Naive B cell (primary cell): ENCODE measurements at regions not wholly inside any gene's neighbourhood (a gene's known extent, or its start where the extent isn't known, plus 50 kb on each side); places are given as distances from the start of the nearest gene placed in this dataset.
"Not testable (repeated sequence)": the region's sequence is repeated elsewhere in the genome, so short reads cannot be mapped to it uniquely, and the experiment has no call there.

Experiments
- ATAC-seq, 2 donors: fragments of 150-1000 bp; cut with Tn5 transposase; 2 replicates each; pipeline ENCODE4 v1.10.0; 2021; ENCODE audit warnings: low read depth in 2 of 2, mild to moderate bottlenecking in 2 of 2, moderate library complexity in 2 of 2
- DNase-seq: peaks from one replicate; pipeline ENCODE4 v3.0.0; 2022
- H3K27ac Mint-ChIP-seq, 6 donors: one replicate each; pipeline ENCODE4 v1.8.0; 2020 to 2022; ENCODE audit warnings: mild to moderate bottlenecking in 6 of 6, mixed read lengths in 6 of 6, moderate library complexity in 5 of 6, inconsistent platforms in 2 of 6
- H3K27me3 Mint-ChIP-seq, 3 donors: one replicate each; pipeline ENCODE4 v1.8.0; 2021 to 2022; ENCODE audit warnings: mixed read lengths in 3 of 3, mild to moderate bottlenecking in 1 of 3
- H3K36me3 Mint-ChIP-seq, 2 donors: one replicate each; pipeline ENCODE4 v1.8.0; 2020 to 2022; ENCODE audit warnings: mixed read lengths in 2 of 2, inconsistent platforms in 1 of 2, mild to moderate bottlenecking in 1 of 2
- H3K4me1 Mint-ChIP-seq, 3 donors: one replicate each; pipeline ENCODE4 v1.8.0; 2020 to 2022; ENCODE audit warnings: mixed read lengths in 3 of 3, inconsistent platforms in 1 of 3, mild to moderate bottlenecking in 1 of 3, moderate library complexity in 1 of 3
- H3K4me3 Mint-ChIP-seq, 8 donors: one replicate each; pipeline ENCODE4 v1.8.0; 2020 to 2022; ENCODE audit warnings: mild to moderate bottlenecking in 8 of 8, mixed read lengths in 8 of 8, moderate library complexity in 8 of 8, inconsistent platforms in 2 of 8
- H3K9me3 Mint-ChIP-seq, 7 donors: one replicate each; pipeline ENCODE4 v1.8.0; 2020 to 2022; ENCODE audit warnings: mixed read lengths in 7 of 7, mild to moderate bottlenecking in 5 of 7, inconsistent platforms in 2 of 7, moderate library complexity in 1 of 7

DNA sequence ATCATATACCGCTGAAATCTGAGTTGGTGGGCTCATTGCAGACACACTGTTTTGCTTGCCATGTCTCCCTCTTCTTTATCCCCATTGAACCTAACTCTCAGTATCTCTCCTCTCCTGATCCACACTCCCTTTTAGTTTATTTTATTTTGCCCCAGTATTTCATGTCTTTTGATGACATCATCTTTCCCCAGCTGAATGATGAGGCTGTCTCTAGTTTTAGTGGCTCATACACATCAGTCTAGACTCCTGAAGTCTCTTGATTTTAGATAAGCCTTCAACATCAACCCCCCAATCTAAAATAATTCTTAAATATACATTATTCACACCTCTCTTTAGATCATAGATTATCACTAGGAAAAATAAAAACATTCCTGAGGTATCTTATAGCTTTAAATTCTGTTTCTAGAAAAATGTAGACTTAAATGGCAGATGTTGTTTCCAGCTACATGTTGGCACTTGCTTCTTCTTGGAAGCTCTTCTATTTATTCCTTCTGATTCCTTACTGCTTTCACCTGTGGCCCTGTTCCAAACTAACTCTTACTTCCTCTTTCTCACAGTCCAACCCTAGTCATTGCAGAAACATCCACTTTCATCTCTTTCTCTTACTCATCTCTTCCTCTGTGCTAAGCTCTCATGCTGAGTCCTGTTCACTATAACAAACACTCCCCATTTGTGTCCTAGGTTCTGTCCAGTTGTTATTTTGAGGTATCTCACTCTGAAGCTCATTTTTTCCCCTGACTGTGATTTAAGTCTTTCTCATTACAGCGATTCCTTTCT lies 191.9 kb upstream of the SLC35B3 start:
- ATAC-seq: no peak
- peaks cover 0 to 3% (median 0%) of the 10 kb centered on the region in 7 donors for H3K9me3 Mint-ChIP-seq
- H3K27ac Mint-ChIP-seq: no peak overlapping the region
- H3K4me3 Mint-ChIP-seq: no peak overlapping the region
- peaks cover 0 to 5% (median 0%) of the 10 kb centered on the region in 3 donors for H3K27me3 Mint-ChIP-seq
- DNase-seq: no peak
- no peaks in the 10 kb centered on the region for H3K36me3 Mint-ChIP-seq
- no peaks in the 10 kb centered on the region for H3K4me1 Mint-ChIP-seq

DNA sequence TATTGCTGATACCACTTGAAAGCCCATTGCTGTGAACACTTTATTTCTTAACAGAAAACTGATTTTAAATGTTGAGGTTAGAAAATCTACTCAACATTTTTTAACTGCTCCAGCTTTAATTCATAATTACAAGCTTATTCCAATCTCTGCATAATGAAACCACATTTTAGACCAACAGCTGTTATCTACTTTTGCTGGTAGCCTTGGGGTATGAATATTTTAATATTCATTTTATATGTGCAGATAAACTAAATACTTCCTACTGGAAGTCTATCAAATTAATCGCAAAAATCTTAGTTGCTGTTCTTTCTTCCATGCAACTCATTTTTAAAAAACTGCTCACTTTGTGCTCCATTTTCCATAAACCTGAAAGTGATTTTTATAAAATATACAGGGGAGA lies 189.3 kb upstream of the SLC35B3 start:
- Mint-ChIP-seq H3K9me3 (peaks cover 0 to 3% (median 0%) of the 10 kb centered on the region in 7 donors), H3K4me1 (no peaks in the 10 kb centered on the region), H3K4me3 (no peak overlapping the region), H3K27ac (no peak overlapping the region), H3K36me3 (no peaks in the 10 kb centered on the region), H3K27me3 (peaks cover 0 to 5% (median 0%) of the 10 kb centered on the region in 3 donors)
- DNase-seq (no peak), ATAC-seq (no peak)

DNA sequence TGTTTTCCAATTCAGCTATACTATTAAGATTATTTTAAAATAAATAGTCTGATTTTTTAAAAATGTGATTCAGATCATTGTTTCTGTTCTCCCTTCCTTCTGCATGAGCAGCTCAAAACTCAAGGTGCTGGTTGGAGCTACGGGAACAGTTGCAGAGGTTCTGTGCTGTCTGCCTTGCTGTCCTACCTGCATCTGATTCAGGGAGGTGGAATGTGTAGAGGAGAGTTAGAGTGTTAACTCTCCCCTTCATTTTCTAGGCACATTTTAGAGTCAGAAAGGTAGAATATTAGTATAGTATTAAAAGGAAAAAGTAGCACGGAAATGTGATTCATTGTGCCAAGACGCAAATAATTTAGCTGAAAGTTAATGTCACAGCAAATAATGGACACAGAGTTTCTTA lies 188.1 kb upstream of the SLC35B3 start:
- H3K27me3 Mint-ChIP-seq: peaks cover 0 to 5% (median 0%) of the 10 kb centered on the region in 3 donors
- peaks cover 0 to 1% (median 0%) of the 10 kb centered on the region in 7 donors for H3K9me3 Mint-ChIP-seq
- DNase-seq: no peak
- no peaks in the 10 kb centered on the region for H3K4me1 Mint-ChIP-seq
- no peak overlapping the region for H3K4me3 Mint-ChIP-seq
- H3K36me3 Mint-ChIP-seq: no peaks in the 10 kb centered on the region
- no peak for ATAC-seq
- no peak overlapping the region for H3K27ac Mint-ChIP-seq

DNA sequence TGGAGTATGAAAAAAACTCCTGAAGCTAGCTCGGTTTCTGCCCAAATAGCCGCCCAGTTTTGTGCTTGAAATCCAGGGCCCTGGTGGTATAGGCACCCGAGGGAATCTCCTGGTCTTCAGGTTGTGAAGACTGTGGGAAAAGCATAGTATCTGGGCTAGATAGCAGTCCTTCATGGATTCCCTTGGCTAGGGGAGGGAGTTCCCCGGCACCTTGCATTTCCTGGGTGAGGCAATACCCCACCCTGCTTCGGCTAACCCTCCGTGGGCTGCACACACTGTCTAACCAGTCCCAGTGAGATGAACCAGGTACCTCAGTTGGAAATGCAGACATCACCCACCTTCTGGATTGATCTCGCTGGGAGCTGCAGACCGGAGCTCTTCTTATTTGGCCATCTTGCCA lies 184.5 kb upstream of the SLC35B3 start:
- no peak for DNase-seq
- no peaks in the 10 kb centered on the region for H3K27me3 Mint-ChIP-seq
- H3K4me3 Mint-ChIP-seq: no peak overlapping the region
- H3K9me3 Mint-ChIP-seq: peaks cover 0 to 8% (median 4%) of the 10 kb centered on the region in 7 donors
- ATAC-seq: no peak
- no peaks in the 10 kb centered on the region for H3K4me1 Mint-ChIP-seq
- H3K36me3 Mint-ChIP-seq: no peaks in the 10 kb centered on the region
- H3K27ac Mint-ChIP-seq: no peak overlapping the region

DNA sequence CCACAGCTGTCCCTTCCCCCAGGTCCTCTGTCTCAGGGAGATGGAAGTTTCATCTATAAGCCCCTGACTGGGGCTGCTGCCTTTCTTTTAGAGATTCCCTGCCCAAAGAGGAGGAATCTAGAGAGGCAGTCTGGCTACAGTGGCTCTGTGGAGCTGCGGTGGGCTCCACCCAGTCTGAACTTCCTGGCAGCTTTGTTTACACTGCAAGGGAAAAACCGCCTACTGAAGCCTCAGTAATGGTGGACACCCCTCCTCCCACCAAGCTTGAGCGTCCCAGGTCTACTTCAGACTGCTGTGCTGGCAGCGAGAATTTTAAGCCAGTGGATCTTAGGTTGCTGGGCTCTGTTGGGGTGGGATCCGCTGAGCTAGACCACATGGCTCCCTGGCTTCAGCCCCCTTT lies 184.1 kb upstream of the SLC35B3 start:
- not testable (repeated sequence) for DNase-seq, H3K4me1 Mint-ChIP-seq, H3K27ac Mint-ChIP-seq, H3K4me3 Mint-ChIP-seq, H3K9me3 Mint-ChIP-seq, ATAC-seq, H3K36me3 Mint-ChIP-seq, H3K27me3 Mint-ChIP-seq

DNA sequence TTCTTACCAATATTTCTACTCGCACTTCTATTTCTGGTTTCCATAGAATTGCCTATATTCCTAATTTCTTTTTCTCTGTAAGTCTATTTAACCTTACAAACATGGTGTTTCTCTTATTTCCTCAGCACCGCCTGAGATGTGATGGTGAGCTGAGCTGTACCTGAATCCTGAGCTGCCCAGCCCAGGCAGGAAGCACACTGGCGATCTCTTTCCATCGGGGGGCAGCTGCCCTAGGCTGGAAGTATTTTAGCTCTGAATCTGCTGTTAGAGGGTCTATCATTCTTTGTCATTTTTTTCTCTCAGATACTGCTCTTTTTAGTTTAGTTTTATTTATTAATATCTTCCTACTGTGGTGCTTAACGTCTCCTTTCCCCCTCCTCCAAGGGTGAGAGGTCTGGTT lies 173.4 kb upstream of the SLC35B3 start:
- Mint-ChIP-seq H3K4me3 (no peak overlapping the region), H3K27me3 (no peaks in the 10 kb centered on the region), H3K27ac (no peak overlapping the region), H3K36me3 (peaks cover 4 to 5% of the 10 kb centered on the region in 2 donors), H3K9me3 (peaks cover 3 to 23% (median 9%) of the 10 kb centered on the region in 7 donors), H3K4me1 (no peaks in the 10 kb centered on the region)
- ATAC-seq: no peak
- DNase-seq: no peak

DNA sequence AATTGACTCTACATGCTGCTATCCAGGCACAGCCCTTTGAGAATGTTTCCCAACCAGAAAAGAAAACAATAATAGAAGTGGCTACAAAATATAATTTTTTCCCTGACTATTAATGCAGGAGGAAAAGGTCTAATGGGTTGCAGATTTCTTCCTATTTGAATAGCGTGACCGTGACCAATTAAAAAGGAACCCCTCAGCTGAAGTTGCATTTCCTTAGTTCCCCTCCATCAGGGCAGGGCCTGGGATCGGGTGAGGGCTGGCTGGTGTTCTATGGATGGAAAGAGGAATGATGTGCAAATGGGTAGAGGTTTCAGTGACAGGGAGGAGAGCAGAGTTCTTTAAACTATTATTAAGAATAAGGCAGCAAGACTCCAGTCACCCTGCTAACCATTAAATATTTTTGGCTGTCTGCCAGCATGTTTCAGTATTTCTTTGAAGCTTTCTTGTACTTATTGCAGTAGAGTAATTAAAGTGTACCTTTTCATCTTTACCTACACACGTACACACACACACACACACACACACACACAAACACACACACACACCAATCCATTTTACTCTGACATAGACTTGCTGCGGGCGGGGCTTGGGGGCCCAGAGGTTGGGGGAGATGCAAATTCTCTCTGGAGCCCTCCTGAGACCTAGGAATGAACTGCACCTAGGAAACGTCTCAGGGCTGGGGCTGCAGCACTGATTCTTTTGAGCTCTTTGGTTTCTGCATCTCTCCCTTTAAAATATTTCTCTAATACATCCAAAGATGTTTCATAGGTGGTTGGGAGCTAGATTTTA lies 154.8 kb upstream of the SLC35B3 start:
- Mint-ChIP-seq H3K27me3 (no peaks in the 10 kb centered on the region), H3K9me3 (peaks cover 5 to 37% (median 18%) of the 10 kb centered on the region in 7 donors), H3K27ac (no peak overlapping the region), H3K4me3 (no peak overlapping the region), H3K36me3 (peaks cover 4 to 6% of the 10 kb centered on the region in 2 donors), H3K4me1 (peaks cover 0 to 2% (median 0%) of the 10 kb centered on the region in 3 donors)
- no peak for DNase-seq
- no peak for ATAC-seq

DNA sequence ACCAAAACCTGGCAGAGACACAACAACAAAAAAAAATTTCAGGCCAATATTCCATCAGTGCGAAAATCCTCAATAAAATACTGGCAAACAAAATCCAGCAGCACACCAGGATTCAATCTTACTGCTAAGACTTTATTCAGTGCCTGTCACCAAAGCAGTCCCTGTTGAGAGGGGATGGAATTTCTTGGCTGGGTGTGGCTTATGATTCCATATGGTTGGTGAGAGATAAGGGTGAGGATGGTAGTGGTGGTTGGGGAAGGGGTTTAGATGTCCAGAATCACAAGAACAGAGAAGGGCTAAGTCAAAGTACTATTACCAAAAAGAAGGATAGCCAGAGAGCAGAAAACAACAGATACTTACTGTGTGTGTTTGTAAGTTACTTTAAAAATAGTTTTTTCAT lies 152.8 kb upstream of the SLC35B3 start:
- no peak overlapping the region for H3K27ac Mint-ChIP-seq
- ATAC-seq: no peak

DNA sequence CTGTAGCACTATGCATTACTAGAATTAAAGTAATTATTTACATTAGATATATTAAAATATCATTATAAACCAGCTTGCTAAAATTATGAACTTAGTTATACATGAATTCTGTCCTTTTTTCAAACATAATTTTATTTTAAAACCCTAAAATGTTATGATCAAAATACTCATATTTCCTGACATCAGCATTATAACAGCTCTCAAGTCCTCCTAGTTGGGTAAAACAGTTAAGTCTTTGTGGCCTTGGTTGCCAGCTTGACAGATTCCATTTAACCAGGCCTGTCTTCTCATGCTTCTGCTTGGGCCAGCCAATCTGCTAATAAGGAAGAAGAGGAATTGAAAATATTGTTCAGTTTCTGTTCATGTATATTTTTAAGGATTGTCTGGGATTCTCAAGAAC lies 147.9 kb upstream of the SLC35B3 start:
- no peak for ATAC-seq
- no peak overlapping the region for H3K4me3 Mint-ChIP-seq
- H3K27me3 Mint-ChIP-seq: no peaks in the 10 kb centered on the region
- no peaks in the 10 kb centered on the region for H3K4me1 Mint-ChIP-seq
- no peak overlapping the region for H3K27ac Mint-ChIP-seq
- DNase-seq: no peak
- H3K36me3 Mint-ChIP-seq: no peaks in the 10 kb centered on the region
- H3K9me3 Mint-ChIP-seq: peaks cover 0 to 16% (median 6%) of the 10 kb centered on the region in 7 donors

More for the DNA sequence above, 152.8 kb upstream of the SLC35B3 start:
- Mint-ChIP-seq H3K4me1 (peaks cover 0 to 2% (median 0%) of the 10 kb centered on the region in 3 donors), H3K9me3 (peaks cover 0 to 34% (median 19%) of the 10 kb centered on the region in 7 donors), H3K36me3 (peaks cover 2 to 6% of the 10 kb centered on the region in 2 donors), H3K4me3 (no peak overlapping the region), H3K27me3 (no peaks in the 10 kb centered on the region)
- no peak for DNase-seq

DNA sequence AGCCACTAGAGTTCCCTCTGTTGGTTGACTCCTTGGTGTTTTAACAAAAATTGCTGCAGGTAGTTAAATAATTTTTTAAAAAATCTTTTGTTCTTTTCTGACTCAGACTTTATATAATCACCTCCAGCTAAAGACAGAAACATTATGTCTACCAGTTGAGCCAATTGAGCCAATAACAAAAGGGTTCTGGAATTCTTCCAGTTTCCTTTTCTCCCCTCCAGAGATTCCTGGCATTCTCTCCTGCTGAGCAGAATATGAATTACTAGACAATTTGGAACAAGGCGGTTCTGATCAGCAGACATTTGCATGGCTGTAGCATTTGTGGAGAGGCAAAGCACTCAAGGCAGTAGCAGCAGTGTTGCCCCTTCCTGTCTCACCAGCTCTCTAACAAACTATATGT lies 144.0 kb upstream of the SLC35B3 start:
- H3K4me3 Mint-ChIP-seq: no peak overlapping the region
- H3K9me3 Mint-ChIP-seq: peaks cover under 1 to 5% (median 3%) of the 10 kb centered on the region in 7 donors
- peaks cover 0 to 6% (median 0%) of the 10 kb centered on the region in 3 donors for H3K27me3 Mint-ChIP-seq
- H3K4me1 Mint-ChIP-seq: no peaks in the 10 kb centered on the region
- ATAC-seq: no peak
- H3K27ac Mint-ChIP-seq: peak overlapping the region in 1 of 6 donors; percentile 63
- H3K36me3 Mint-ChIP-seq: no peaks in the 10 kb centered on the region
- no peak for DNase-seq

DNA sequence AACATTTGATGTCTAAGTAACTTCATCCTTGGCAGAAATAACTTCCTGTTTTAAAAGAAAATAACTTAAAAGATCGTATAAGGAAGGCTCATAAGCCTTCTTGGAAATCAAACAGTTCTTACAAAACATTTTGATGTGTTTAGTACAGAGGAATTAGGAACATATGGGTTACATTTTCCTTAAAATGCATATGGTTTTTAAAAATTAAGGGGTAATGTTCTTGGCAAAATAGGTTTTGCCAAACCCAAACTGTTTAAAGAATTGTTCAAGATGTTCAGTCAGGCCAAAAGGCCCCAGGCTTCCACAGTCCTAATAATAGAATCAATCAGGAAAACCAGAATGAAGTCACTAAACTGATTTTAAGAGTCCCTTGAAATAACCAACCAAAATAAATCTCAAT lies 142.7 kb upstream of the SLC35B3 start:
- ATAC-seq (no peak), DNase-seq (no peak)
- Mint-ChIP-seq H3K9me3 (peaks cover 0 to 7% (median 3%) of the 10 kb centered on the region in 7 donors), H3K36me3 (no peaks in the 10 kb centered on the region), H3K27me3 (peaks cover 0 to 6% (median 0%) of the 10 kb centered on the region in 3 donors), H3K27ac (no peak overlapping the region), H3K4me1 (no peaks in the 10 kb centered on the region), H3K4me3 (no peak overlapping the region)

DNA sequence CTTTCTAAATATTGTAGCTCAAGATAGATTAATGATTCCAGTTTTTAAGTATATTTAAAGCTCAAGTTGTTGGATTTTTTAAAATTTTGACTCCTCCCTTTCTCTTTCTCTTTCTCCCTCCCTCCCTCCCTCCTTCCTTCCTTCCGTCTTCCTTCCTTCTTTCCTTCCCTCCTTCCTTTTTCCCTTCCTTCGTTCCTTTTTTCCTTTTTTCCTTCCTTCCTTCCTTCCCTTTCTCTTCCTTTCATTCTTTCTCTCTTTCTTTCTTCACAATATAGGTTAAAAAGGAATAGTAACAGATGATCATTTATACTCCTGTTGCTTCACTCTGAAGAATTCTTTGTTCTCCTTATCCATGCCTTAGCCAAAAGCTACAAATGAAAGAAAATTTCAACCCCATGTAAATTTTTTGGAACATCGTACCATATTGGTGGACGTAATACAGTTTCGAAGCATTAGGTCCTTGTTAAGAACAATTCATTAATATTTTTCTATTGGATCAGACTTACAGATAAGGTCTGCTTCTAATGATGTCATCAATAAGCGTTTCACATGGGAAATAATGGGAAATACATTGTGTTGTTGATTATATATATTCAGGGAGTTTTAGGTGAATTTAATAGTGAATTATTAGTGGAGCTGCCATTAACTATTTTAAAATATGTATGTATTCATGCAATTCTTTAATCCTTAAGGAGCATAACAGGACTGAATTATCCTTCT lies 139.6 kb upstream of the SLC35B3 start:
- DNase-seq: no peak
- H3K36me3 Mint-ChIP-seq: no peaks in the 10 kb centered on the region
- no peak overlapping the region for H3K4me3 Mint-ChIP-seq
- H3K27ac Mint-ChIP-seq: no peak overlapping the region
- H3K27me3 Mint-ChIP-seq: peaks cover 0 to 6% (median 0%) of the 10 kb centered on the region in 3 donors
- H3K9me3 Mint-ChIP-seq: peaks cover 0 to 5% (median 0%) of the 10 kb centered on the region in 7 donors
- ATAC-seq: no peak
- no peaks in the 10 kb centered on the region for H3K4me1 Mint-ChIP-seq

DNA sequence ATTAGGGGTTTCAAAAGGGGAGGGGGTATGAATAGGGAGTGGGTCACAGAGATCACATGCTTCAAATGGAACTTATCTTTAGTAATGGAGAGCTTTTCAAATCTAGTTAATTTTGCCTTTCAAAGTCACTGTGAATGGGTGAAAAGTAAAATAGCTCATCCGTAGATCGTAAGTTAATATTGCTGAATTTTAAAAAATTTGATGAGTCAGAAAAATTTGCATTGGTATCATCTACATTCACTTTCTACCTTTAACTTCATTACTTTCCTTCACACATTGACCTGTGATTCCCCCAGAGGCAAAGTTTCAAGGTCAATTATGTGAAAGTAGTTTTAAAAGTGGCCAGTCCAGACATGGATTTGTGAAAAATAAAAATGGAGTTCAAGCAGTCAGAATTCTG lies 139.0 kb upstream of the SLC35B3 start:
- Mint-ChIP-seq H3K27me3 (peaks cover 0 to 6% (median 0%) of the 10 kb centered on the region in 3 donors), H3K36me3 (no peaks in the 10 kb centered on the region), H3K4me3 (no peak overlapping the region), H3K4me1 (no peaks in the 10 kb centered on the region), H3K9me3 (peaks cover 0 to 5% (median 4%) of the 10 kb centered on the region in 7 donors), H3K27ac (peak overlapping the region in 1 of 6 donors; percentile 63)
- ATAC-seq (no peak), DNase-seq (no peak)
